ENCODE measurements at regions not wholly inside any gene's neighbourhood (a gene's known extent, or its start where the extent isn't known, plus 50 kb on each side); places are given as distances from the start of the nearest gene placed in this dataset.
A peak's percentile ranks its signal among the peaks of the same experiment; 100 is the strongest.

DNA sequence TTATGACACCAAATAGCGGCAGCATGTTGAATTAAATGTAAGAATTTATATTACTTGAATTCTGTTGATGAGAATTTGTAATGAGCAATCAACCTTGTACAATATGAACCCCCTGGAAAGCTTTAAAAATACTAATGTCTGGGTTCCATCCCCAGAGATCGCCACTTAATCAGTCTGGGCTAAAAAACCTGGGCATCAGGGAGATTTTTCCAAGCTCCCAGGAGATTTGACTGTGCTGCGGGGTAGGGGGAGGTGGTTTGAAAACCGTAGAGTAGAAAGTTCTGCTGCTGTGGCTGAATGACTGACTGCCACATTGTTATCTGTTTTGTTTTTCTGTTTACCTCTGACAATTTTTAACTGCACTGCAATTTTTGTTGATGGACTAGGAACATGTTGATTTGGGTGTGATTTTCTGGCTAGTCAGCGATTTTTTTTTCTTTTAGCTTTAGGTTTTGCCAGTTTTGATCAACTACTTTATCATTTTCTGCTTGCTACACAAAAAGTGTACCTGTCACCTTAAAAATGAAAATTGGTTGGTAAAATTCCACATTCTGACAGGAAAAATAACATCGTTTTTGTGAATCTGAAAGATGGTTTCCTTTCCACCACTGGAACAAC, 79.3 kb downstream of the PCTP start:
- no peak for DNase-seq

DNA sequence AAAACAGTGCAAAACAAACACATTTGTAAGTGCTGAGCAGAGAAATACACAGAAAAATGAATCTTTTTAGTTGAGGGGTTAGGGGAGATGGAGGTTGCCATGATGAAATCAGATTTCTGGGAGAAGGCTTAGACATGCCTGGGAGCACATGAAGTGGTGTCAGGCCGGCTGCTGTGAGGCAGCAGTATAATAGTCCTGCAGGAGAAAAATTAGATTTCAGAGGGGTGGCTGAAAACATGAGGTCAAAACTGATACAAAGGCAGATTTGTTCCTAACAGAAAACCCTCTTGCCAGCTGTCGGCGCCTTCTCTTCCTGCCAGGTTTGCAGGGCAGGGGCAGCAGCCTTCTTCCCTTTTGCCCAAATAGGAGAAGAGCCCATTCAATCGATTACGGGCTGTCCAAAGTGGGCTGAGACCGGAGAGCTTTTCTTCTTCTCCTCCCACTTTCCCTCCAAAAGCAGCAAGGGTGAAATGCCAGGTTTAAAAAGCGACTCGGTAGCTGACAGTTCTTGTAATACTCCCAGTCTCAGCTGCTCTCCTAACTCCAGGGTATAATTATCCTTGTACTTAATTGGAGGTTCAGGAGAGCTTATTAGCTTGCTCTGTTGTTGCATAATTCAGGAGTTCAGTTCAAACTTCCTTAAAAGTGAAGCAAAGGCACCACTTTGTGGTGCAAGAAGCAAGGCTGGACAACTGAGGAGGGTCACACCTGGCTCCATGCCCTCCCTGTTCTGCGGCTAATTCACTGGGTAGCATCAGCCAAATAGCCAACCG, 80.0 kb downstream of the PCTP start:
- DNase-seq = no peak

DNA sequence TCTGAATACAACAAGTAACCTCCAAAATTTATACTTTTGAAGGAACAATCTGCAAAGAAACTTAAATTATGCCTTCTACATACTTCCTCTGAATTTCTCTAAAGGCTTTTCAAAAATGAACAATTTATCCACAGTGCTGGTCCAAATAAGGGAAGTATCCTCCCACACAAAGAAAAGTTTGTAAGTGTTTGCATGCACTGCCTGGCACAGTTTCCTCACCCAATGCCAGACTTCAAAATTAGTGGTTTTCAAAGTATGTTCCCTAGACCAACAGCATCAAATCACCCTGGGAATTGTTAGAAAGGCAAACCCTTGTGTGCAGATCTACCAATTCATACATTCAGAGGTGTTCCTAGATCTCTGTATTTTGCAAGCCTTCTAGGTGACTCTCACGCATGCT, 82.5 kb downstream of the PCTP start:
- no peak for DNase-seq

DNA sequence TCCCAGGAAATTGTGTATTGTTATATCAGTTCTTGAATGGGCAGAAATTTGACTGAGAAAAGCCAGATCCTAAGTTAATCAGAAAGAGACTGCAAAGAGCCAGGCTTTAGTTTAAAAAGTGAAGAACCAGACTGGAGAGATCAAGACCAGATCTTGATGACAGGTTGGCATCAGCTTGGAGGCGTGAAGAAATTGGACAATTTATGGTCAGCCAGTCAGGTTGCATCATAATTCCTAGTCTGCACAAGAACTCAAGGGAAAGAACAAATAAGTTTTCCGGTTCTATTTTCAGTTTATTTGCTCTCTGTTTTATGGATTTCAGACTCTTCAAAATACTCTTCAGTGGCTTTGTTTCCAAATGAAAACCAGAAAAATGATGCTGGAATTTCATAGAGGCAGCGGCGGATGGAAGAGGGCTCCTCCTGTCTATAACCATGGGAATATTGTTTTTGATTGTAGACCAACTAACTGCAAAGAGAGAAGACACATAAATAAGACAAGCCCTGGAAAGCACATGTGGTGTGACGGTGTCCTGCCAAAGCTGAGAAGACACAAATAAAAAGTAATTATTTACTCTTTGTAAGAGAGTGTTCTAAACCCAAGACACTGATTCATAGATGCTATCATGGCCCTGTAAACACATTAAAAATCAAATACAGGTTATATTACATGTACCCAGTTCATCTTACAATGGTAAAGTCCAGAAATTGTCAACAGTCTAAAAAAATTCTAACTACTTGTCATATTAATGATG, 91.7 kb downstream of the PCTP start:
- no peak for DNase-seq

DNA sequence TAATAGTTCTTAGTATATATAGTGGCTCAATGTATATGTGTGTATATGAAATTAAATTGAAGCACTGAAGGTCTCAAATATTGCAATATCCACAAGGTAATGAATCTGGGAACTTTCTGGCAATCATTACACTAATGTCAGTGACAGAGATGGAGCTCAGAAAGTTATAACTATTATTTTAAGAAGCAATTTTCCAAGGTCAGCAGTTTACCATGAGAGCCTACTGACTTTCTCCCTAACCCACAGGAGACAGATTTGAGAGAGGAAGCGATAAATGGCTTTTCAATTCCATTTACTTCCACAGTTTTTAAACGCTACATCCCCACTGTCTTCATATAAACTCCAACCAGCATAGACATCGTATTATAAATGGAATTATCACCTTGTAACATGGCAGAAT, 92.9 kb downstream of the PCTP start:
- no peak for DNase-seq

DNA sequence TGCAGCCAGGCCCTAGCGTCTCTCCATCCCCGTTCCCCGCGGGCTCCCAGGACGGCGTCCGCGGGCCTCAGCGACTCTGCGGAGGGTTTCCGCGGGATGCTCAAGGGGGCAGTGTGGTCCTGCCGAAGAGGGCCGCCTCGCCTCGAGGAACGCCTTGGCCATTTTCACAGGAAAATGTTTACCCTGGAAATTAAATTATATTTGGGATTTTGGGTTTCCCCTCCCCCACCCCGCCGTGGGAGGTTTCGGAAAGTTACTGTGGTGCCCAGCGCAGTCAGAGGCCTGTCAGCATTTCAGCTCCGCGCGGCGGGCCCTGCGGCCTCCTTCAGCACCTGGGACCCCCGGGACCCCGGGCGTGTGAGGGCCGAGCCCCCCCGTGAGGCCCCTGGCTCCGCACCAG, 94.5 kb downstream of the PCTP start:
- peak; percentile 16 for DNase-seq

DNA sequence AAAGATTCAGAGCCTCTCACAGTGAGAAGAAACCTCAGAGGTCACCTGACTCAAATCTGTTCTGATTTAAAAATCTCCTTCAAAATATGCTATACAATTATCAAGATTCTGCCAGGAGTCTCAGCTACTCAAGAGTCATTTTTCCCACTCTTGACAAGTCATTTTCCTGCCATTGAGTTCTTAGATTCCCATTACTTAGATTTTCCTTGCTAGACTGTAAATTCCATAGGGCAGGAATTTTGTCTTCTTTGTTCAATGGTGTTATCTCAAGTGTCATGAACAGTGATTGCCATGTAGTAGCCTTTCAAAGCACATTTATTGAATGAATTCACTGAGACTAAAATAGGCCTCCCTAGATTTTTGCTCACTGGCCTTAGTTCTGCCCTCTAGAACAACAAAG, 95.9 kb downstream of the PCTP start:
- no peak for DNase-seq

DNA sequence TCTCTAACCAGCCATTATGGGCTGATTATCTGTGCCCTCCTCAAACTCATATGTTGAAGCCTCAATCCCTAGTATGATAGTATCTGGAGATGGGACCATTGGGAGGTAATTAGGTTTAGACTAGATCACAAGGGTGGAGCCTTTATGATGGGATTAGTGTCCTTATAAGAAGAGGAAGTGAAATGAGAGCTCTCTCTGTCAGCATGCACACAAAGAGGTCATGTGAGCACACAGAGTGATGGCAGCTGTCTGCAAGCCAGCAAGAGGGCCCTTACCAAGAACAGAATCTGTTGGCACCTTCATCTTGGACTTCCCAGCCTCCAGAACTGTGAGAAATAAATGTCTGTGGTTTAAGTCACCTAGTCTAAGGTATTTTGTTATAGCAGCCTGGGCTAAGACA, 101.9 kb downstream of the PCTP start:
- DNase-seq = peak; percentile 13

DNA sequence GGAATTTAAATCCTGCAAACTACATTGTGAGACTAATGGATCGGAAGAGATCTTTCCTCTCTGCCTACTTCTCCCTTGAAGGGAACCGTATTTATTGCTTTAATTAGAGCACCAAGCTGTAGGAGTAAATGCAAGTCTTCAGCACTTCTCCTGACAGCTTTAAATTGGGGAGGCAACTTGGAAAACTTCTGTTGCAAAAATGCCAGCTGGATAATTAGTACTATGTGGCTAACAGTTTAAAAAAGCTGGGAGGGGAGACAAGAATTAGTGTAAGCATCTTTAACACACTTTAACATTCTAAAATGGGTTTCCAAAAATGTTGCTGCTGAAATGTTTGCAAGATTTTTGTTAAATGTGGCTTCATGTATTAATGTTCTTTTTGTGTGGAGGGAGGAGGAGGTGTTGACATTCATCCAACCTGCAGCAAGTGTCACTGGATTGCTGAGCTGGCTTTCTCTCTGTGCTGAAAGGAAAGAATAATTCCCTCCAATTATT, 108.5 kb downstream of the PCTP start:
- no peak for DNase-seq

DNA sequence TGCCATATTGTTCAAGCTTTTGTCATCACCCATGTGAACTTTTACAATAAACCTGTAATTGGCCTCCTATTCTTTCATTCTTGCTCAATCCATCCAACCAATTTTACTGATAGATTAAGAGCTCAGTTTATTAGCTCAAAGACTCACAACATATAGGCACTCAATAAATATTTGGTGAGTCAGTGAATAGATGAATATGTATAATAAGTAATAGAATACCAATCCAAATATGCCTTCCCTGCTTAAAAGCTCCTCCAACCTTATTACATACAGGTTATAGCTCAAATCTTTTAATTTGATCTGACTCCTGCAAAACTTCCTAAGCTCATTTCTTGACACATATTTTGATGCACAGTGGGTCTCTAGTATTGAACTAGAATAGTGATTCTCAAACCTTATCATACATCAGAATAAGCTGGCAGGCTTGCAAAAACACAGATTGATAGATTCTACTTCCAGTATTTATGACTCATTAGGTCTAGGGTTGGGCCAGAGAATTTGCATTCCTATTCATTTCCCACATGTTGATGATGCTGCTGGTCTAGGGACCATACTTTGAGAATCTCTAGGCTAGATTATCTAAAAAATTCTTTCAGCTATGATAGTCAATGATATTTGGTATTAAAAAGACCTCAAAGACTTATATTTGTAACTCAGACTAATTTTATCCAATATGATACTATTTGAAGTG, 114.4 kb downstream of the PCTP start:
- no peak for DNase-seq

DNA sequence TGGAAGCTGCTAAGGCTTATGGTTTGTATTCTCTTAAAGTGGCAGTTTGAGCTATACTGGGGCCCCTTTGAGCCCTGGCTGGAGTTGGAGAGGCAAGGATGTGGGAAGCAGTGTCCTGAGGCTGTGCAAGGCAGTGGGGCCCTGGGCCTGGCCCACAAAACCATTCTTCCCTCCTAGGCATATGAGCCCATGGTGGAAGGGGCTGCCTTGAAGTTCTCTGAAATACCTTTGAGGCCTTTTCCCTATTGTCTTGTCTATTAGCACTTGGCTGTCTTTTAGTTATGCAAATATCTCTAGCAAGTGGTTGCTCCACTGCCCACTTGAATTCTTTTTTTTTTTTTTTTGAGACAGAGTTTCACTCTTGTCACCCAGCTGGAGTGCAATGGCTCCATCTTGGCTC, 119.2 kb downstream of the PCTP start:
- no peak for DNase-seq

DNA sequence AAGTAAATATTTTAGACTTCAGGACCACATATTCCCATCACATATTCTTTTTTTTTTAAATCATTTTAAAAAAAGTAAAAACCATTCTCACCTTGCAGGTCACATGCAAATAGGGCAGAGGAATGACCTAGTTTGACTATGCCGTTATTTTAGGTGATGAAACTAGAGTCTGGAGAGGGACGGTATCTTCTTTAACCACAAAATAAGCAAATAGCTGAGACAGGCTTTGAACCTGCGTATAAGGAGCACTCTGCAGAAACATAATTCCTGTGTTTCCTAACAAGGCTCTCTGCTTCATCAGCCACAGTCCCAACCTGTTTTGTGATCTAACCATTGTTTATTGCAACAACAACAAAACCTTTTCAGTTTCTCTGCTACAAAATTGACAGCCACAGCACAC, 121.5 kb downstream of the PCTP start:
- DNase-seq = no peak

DNA sequence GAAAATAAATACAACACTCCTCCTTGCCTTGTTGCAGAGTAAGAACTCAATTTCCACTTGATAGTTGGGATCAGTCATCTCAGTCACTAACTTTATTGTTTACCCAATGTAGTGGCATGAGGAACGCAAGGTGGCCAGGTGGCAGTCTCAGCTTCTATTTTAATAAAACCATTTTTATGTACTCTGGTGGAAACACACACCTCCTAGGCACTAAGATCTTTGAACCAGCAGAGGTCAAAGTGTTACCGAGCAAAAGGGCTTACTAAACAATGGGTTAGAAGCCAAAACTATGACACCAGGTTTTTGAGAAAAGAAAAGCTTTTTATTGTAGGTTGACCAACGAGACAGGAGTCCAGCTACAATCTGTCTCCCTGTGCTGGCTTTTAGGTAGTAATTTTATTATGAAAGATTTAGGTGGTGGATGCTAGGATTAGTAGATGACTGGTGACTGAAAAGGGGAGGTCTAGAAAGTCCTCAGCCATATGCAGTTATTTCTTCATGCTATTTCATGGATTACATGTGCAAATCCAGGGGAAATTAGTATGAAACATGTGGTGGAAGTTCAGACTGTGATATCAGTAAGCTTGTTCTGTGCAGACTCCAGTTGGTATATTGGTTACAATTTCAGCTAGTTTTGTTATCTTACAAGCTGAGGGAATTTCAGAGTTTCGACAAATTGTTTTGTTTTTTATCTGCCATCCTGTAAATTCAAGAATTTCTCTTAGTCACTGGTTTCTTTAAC, 122.3 kb downstream of the PCTP start:
- DNase-seq = no peak

DNA sequence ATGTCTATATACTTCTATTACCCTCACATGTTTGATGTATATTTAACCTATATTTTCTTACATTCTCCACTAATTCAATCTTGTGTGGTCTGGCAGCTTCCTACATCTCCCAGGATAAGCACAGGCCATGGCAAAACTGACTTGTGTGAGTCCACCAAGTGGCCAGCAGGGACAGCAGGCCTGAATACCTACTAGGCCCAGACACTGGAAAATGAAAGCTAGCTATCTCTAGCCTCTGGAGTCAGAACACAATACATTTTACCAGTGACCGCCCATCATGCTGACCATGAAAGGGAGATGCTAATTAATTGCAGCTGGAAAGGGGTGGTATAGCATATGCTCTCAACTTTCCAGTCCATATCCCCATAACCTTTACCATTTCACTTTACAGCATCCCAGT, 132.3 kb downstream of the PCTP start:
- DNase-seq = no peak

DNA sequence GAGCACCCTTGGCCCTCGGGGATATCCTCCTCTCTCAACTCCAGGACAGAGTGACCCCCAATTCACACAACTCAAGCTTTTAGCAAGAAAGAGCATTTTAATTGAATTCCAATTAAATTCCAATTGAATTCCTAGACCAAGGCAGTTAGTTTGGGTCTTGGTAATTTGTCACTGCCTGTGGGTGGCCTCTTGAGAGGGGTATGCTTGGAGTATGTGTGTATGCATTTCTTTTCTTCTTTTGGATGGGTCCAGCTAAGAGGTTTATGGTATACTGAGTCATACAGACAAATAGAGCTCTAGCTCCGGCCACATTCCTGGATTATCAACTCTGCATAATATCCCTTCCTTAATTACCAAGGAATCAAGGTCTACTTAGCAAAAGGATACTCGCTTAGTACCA, 136.7 kb downstream of the PCTP start:
- no peak for DNase-seq

DNA sequence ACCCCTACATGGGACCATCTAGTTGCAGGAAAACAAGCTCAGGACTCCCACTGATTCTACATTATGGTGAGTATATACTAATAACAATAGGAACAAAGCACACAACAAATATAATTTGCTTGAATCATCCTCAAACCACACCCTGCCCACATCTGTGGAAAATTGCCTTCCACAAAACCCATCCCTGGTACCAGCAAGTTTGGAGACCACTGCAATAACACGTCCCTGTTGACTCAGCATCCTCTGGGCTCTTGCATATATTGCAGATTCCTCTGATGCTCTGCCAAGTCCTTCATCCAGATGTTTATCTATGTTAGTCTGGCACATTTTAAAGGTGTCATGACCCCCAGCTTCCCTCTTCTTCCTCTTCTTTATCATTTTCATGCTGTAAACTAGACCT, 138.4 kb downstream of the PCTP start:
- no peak for DNase-seq

DNA sequence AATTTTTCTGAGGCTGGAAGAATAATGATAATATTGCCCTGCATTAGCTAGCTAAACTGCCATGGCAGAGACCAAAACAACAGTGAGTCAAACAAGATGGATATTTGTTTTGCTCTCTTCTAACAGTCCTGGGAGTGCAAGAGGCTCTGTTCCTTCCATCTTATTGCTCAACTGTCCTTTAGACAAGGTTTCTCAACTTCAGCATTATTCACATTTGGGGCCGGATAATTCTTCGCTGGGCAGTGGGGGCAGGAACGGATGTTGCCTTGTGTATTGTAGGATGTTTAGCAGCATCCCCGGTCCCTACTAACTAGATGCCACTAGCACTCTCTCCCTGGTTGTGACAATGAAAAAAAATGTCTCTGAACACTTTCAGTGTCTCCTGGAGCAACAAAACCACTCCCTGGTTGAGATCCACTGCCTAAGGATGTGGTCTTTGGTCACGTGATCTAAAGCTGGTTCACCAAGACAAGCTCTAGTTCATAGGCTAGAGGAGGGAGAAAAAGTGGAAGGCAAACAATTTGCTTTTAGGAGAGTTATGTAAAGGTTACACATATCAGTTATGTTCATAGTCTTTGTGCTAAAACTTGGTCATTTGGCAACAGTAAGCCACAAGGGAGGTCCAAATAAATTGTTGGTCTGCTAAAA, 144.4 kb downstream of the PCTP start:
- DNase-seq = no peak

DNA sequence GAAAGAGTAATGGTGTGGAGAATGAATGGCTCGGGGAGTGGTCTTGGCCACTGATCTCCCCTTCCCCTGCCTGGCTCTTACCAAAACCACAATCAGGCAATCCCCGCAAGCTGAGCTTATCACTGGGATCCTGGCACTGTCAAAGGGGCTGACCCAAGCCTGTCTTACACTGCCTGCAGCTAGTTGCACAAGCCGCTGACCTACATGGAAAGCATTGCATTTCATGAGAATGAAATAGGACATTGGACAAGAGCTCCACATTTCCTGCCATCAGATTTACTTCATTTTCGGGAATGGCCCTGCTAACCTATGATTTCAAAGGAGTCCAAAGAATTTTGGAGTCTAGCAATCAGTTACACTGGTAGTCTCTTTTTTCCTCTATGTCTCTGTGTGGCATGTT, 146.4 kb downstream of the PCTP start:
- no peak for DNase-seq

DNA sequence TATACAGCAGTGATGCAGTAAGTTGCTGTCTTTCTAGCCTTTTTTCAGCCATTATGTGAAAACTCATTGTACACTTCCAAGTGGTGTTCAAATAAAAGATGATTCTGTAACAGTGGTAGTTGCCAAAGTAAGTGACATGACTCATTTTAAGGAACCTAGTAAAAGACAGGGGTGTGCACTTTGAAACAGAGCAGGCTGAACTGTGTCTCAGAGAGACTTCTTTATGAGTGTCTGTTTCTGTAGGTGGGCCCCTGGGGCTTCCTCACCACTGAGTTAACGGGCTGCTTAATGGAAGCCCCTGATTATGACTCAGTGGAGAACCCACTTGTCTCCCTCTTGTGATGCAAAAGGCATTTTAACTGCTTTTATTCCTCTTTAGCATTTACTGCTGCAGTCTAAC, 147.3 kb downstream of the PCTP start:
- DNase-seq = no peak

DNA sequence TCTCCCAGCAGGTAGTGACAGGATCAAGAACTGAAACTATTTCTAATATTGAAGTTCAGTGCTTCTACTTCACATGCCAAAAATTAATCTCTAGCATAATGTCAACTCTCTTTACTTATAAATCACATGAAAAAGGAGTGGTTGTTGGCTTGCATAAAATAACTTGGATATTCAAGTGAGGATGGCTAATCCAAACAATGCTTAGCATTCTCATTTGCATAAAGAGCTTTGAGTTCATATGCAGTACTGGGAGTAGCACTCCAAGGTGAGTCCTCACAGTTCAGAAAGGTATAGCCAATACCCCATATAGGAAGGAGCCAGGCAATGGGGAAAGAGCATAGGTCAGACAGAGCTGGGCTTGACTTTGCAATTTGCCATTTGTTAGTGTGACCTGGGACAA, 149.3 kb downstream of the PCTP start:
- DNase-seq = no peak

DNA sequence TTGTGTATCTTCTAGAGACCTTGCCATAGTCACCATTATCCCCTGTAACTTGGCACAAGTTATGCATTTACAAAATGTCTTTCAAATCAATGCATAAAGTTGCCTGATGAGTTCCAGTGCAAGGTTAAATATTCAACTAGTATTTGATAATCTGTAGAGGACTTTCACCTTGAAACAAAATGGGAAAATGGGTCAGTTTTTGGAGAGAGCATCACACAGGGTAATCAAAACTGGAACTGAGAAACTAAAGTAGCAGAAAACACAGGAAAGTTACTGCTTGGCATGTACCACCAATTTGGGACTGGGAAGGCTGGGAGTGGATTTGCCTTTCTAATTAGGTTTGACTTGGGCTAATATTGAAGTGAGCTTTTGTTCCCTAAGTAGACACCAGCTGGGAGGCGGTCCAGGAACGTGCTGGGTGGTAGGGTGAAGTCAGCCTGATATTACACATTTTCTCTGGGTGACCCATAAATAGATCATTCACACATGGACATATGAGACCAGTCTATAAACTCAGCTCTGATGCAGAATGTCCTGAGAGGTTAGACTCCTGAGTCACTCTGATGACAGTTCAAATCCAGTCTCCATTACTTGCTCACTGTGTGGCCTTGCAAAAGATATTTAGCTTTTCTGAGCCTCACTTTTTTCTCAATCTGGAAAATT, 152.3 kb downstream of the PCTP start:
- DNase-seq = no peak

DNA sequence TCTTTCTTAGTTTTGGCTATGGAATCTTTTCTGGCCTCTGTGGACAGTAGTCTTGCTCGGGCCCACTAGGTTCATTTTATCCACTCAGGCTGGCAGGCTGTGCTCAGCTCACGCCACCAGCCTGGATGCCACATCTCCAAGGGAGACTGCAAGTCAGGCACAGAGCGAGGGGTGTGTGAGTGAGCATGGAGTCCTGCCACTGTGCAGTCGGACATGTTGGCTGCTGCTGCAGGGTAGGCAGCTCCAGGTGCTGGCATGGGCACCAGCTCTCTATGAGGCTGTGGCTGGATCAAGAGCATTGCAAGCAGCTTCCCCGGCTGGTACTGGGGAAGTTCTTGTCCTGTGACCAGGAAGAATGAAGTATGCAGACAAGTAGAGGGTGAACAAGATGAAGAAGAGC, 158.9 kb downstream of the PCTP start:
- no peak for DNase-seq

All from NCI-H510A treated with DMSO at 0.1 percent for 48 hours (cell line).